Neural cell (in vitro differentiated cells): ENCODE measurements at regions not wholly inside any gene's neighbourhood (a gene's known extent, or its start where the extent isn't known, plus 50 kb on each side); places are given as distances from the start of the nearest gene placed in this dataset.
"Not testable (repeated sequence)": the region's sequence is repeated elsewhere in the genome, so short reads cannot be mapped to it uniquely, and the experiment has no call there.

Experiments
- H2AFZ ChIP-seq: fragments of 200-600, 300-800 bp; sonication (generic), shearing (Covaris generic); 2 replicates; pipeline ENCODE4 v1.6.0; 2014; ENCODE audit warnings: low read depth, mild to moderate bottlenecking, antibody characterized with exemption, low read length, moderate library complexity
- H3F3A ChIP-seq: fragments of 200-600 bp; shearing (Covaris generic); 2 replicates; pipeline ENCODE4 v1.6.1; 2016; ENCODE audit warnings: mild to moderate bottlenecking, moderate library complexity, mixed read lengths, antibody characterized with exemption, low read length; ENCODE audit not compliant: insufficient read depth, poor library complexity, severe bottlenecking
- H3K27ac ChIP-seq: fragments of 200-600, 300-800 bp; sonication (generic), shearing (Covaris generic); 2 replicates; pipeline ENCODE4 v1.5.1; 2014; ENCODE audit warnings: mild to moderate bottlenecking, low read length, moderate library complexity
- H3K27me3 ChIP-seq: fragments of 300-800, 200-600 bp; sonication (generic), shearing (Covaris generic); 2 replicates; pipeline ENCODE4 v1.6.0; 2014; ENCODE audit warnings: mild to moderate bottlenecking, low read depth, low read length, moderate library complexity; ENCODE audit not compliant: insufficient read depth
- H3K36me3 ChIP-seq: fragments of 300-800, 200-600 bp; sonication (generic), shearing (Covaris generic); 2 replicates; pipeline ENCODE4 v1.5.1; 2014; ENCODE audit warnings: mild to moderate bottlenecking, antibody characterized with exemption, low read length, moderate library complexity; ENCODE audit not compliant: insufficient read depth
- H3K4me2 ChIP-seq: fragments of 300-800, 200-600 bp; sonication (generic), shearing (Covaris generic); 2 replicates; pipeline ENCODE4 v1.6.0; 2014; ENCODE audit warnings: mild to moderate bottlenecking, low read length
- H3K4me3 ChIP-seq: fragments of 300-800, 200-600 bp; sonication (generic), shearing (Covaris generic); 2 replicates; pipeline ENCODE4 v1.5.1; 2014; ENCODE audit warnings: mild to moderate bottlenecking, low read length, moderate library complexity
- H3K79me2 ChIP-seq: fragments of 200-600 bp; shearing (Covaris generic); replicated peaks from 2 replicates; pipeline ENCODE4 v1.6.0; 2014; ENCODE audit warnings: mild to moderate bottlenecking, low read length, moderate library complexity; ENCODE audit not compliant: insufficient read depth
- H3K9ac ChIP-seq: fragments of 300-800, 200-600 bp; sonication (generic), shearing (Covaris generic); 2 replicates; pipeline ENCODE4 v1.6.1; 2016; ENCODE audit warnings: mild to moderate bottlenecking, low read length, mixed read lengths
- H3K9me2 ChIP-seq: fragments of 200-600 bp; shearing (Covaris generic); 2 replicates; pipeline ENCODE4 v1.6.1; 2016; ENCODE audit warnings: mild to moderate bottlenecking, low read length, mixed read lengths; ENCODE audit not compliant: insufficient read depth
- H3K9me3 ChIP-seq: fragments of 200-600, 300-800 bp; sonication (generic), shearing (Covaris generic); 2 replicates; pipeline ENCODE4 v1.6.1; 2016; ENCODE audit warnings: mild to moderate bottlenecking, mixed run types, low read length, moderate library complexity, mixed read lengths
- H4K20me1 ChIP-seq: fragments of 200-600 bp; shearing (Covaris generic); 2 replicates; pipeline ENCODE4 v1.6.1; 2016; ENCODE audit warnings: mild to moderate bottlenecking, mixed run types; ENCODE audit not compliant: insufficient read depth
- EP300 ChIP-seq: fragments of 450-650 bp; conservative IDR thresholded peaks from 2 replicates; pipeline ENCODE4 v1.6.1; 2014; ENCODE audit warnings: antibody characterized with exemption, mild to moderate bottlenecking, moderate library complexity; ENCODE audit not compliant: poor library complexity, severe bottlenecking
- EZH2 ChIP-seq: fragments of 200-600, 300-800 bp; shearing (Covaris generic), sonication (generic); IDR thresholded peaks from 2 replicates; pipeline ENCODE4 v1.6.1; 2014; ENCODE audit warnings: antibody characterized with exemption, low read length, borderline replicate concordance, mild to moderate bottlenecking; ENCODE audit not compliant: insufficient read depth, poor library complexity, severe bottlenecking
- MXI1 ChIP-seq: fragments of 450-650 bp; conservative IDR thresholded peaks from 2 replicates; pipeline ENCODE4 v1.6.1; 2014; ENCODE audit warnings: antibody characterized with exemption, mild to moderate bottlenecking; ENCODE audit not compliant: poor library complexity, severe bottlenecking
- POLR2AphosphoS5 ChIP-seq: IDR thresholded peaks from 2 replicates; pipeline ENCODE4 v1.6.1; 2012
- RAD21 ChIP-seq: fragments of 450-650 bp; conservative IDR thresholded peaks from 2 replicates; pipeline ENCODE4 v1.6.1; 2014; ENCODE audit warnings: antibody characterized with exemption, mild to moderate bottlenecking, moderate library complexity
- SMC3 ChIP-seq: fragments of 450-650 bp; conservative IDR thresholded peaks from 2 replicates; pipeline ENCODE4 v1.6.1; 2014; ENCODE audit warnings: antibody characterized with exemption, mild to moderate bottlenecking, moderate library complexity; ENCODE audit not compliant: poor library complexity
- TAF1 ChIP-seq: IDR thresholded peaks from 2 replicates; pipeline ENCODE4 v1.6.1; 2012; ENCODE audit warnings: low read depth
- TF ChIP-seq, protein P1 (sequence below): IDR thresholded peaks from 2 replicates; pipeline ENCODE4 v1.6.1; 2012; ENCODE audit warnings: borderline replicate concordance
- TF ChIP-seq, protein P2 (sequence below): fragments of 450-650 bp; IDR thresholded peaks from 2 replicates; pipeline ENCODE4 v1.5.1; 2014; ENCODE audit warnings: antibody characterized with exemption, mild to moderate bottlenecking, moderate library complexity; ENCODE audit not compliant: poor library complexity, severe bottlenecking

DNA sequence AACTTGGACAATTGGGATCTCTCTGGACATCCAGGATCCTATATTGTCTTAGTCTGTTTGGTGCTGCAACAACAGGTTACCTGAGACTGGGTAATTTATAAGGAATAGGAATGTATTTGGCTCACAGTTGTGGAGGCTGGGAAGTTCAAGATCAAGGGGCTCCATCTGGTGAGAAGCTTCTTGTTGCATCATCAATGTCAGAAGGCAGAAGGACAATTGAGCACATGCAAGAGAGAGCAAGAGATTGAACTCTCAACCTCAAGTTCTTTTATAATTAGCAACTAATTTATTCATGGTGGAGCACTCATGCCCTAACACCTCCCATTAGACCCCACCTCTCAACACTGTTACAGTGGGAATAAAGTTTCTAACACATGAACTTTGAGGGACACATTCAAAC, 124.7 kb upstream of the ETV3 start:
- Histone ChIP-seq H3K4me3 (no peak overlapping the region), H3K4me2 (no peak overlapping the region), H3K9ac (no peak overlapping the region), H3K79me2 (no peaks in the 10 kb centered on the region), H2AFZ (no peak overlapping the region), H3K27me3 (no peaks in the 10 kb centered on the region), H4K20me1 (no peaks in the 10 kb centered on the region), H3K9me2 (no peaks in the 10 kb centered on the region), H3F3A (no peaks in the 10 kb centered on the region), H3K36me3 (no peaks in the 10 kb centered on the region), H3K9me3 (no peaks in the 10 kb centered on the region), H3K27ac (no peak overlapping the region)
- TF ChIP-seq, protein P1, sequence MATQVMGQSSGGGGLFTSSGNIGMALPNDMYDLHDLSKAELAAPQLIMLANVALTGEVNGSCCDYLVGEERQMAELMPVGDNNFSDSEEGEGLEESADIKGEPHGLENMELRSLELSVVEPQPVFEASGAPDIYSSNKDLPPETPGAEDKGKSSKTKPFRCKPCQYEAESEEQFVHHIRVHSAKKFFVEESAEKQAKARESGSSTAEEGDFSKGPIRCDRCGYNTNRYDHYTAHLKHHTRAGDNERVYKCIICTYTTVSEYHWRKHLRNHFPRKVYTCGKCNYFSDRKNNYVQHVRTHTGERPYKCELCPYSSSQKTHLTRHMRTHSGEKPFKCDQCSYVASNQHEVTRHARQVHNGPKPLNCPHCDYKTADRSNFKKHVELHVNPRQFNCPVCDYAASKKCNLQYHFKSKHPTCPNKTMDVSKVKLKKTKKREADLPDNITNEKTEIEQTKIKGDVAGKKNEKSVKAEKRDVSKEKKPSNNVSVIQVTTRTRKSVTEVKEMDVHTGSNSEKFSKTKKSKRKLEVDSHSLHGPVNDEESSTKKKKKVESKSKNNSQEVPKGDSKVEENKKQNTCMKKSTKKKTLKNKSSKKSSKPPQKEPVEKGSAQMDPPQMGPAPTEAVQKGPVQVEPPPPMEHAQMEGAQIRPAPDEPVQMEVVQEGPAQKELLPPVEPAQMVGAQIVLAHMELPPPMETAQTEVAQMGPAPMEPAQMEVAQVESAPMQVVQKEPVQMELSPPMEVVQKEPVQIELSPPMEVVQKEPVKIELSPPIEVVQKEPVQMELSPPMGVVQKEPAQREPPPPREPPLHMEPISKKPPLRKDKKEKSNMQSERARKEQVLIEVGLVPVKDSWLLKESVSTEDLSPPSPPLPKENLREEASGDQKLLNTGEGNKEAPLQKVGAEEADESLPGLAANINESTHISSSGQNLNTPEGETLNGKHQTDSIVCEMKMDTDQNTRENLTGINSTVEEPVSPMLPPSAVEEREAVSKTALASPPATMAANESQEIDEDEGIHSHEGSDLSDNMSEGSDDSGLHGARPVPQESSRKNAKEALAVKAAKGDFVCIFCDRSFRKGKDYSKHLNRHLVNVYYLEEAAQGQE = no peak
- TF ChIP-seq EP300 (no peak), RAD21 (no peak), SMC3 (no peak)

GRCh38 chr1:157262422-157262821, 124.2 kb upstream of the ETV3 start:
- no peaks in the 10 kb centered on the region for H3K36me3 ChIP-seq
- no peaks in the 10 kb centered on the region for H4K20me1 ChIP-seq
- no peaks in the 10 kb centered on the region for H3K9me3 ChIP-seq
- no peaks in the 10 kb centered on the region for H3F3A ChIP-seq
- no peaks in the 10 kb centered on the region for H3K27me3 ChIP-seq
- no peak overlapping the region for H3K4me3 ChIP-seq
- no peaks in the 10 kb centered on the region for H3K79me2 ChIP-seq
- H2AFZ ChIP-seq = no peak overlapping the region
- no peak overlapping the region for H3K9ac ChIP-seq
- TF ChIP-seq, protein P2, sequence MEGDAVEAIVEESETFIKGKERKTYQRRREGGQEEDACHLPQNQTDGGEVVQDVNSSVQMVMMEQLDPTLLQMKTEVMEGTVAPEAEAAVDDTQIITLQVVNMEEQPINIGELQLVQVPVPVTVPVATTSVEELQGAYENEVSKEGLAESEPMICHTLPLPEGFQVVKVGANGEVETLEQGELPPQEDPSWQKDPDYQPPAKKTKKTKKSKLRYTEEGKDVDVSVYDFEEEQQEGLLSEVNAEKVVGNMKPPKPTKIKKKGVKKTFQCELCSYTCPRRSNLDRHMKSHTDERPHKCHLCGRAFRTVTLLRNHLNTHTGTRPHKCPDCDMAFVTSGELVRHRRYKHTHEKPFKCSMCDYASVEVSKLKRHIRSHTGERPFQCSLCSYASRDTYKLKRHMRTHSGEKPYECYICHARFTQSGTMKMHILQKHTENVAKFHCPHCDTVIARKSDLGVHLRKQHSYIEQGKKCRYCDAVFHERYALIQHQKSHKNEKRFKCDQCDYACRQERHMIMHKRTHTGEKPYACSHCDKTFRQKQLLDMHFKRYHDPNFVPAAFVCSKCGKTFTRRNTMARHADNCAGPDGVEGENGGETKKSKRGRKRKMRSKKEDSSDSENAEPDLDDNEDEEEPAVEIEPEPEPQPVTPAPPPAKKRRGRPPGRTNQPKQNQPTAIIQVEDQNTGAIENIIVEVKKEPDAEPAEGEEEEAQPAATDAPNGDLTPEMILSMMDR = no peak
- no peak for TF ChIP-seq EP300
- TF ChIP-seq SMC3 = no peak
- no peak for TF ChIP-seq RAD21
- TF ChIP-seq, protein P1 = no peak
- no peak for TF ChIP-seq POLR2AphosphoS5
- no peak for TF ChIP-seq TAF1
- TF ChIP-seq MXI1 = no peak
- no peak for TF ChIP-seq EZH2
- no peak overlapping the region for H3K27ac ChIP-seq
- no peaks in the 10 kb centered on the region for H3K9me2 ChIP-seq
- H3K4me2 ChIP-seq = no peak overlapping the region

- not testable (repeated sequence) for H3K27me3 ChIP-seq, H3K9ac ChIP-seq, H3F3A ChIP-seq, H4K20me1 ChIP-seq, H3K27ac ChIP-seq, H3K79me2 ChIP-seq, H3K4me3 ChIP-seq, H3K4me2 ChIP-seq, H3K36me3 ChIP-seq, H3K9me3 ChIP-seq, H3K9me2 ChIP-seq, H2AFZ ChIP-seq
Observed at GRCh38 chr1:157255891-157256290, 117.7 kb upstream of the ETV3 start.

GRCh38 chr1:157254183-157254582, 116.0 kb upstream of the ETV3 start:
- not testable (repeated sequence) for H3K9ac ChIP-seq, H3K79me2 ChIP-seq, H3K27me3 ChIP-seq, H4K20me1 ChIP-seq, H3K9me3 ChIP-seq, H3K4me3 ChIP-seq, H3K27ac ChIP-seq, H3K36me3 ChIP-seq, H3F3A ChIP-seq, H2AFZ ChIP-seq, H3K9me2 ChIP-seq, H3K4me2 ChIP-seq
